HuH-7 (cell line): ENCODE measurements at regions not wholly inside any gene's neighbourhood (a gene's known extent, or its start where the extent isn't known, plus 50 kb on each side); places are given as distances from the start of the nearest gene placed in this dataset.

Experiments
- DNase-seq: peaks from one replicate; pipeline ENCODE4 v3.0.0; 2011; ENCODE audit warnings: low spot score

GRCh38 chr3:106215047-106215446 is 346.2 kb upstream of the CBLB start:
- DNase-seq: no peak

- DNase-seq: no peak
Observed at GRCh38 chr3:106217745-106218144, 348.9 kb upstream of the CBLB start.

GRCh38 chr3:106227068-106227467 is 358.3 kb upstream of the CBLB start:
- no peak for DNase-seq

GRCh38 chr3:106228271-106228670 is 359.5 kb upstream of the CBLB start:
- DNase-seq: no peak

- DNase-seq: no peak
Observed at GRCh38 chr3:106229495-106230278, 360.9 kb upstream of the CBLB start.

GRCh38 chr3:106231086-106231485 is 362.3 kb upstream of the CBLB start:
- DNase-seq: no peak

- no peak for DNase-seq
Observed at GRCh38 chr3:106232956-106233355, 364.1 kb upstream of the CBLB start.

GRCh38 chr3:106239195-106239697 is 370.4 kb upstream of the CBLB start:
- no peak for DNase-seq

GRCh38 chr3:106241593-106241992 is 372.8 kb upstream of the CBLB start:
- DNase-seq: no peak

- DNase-seq: no peak
Observed at GRCh38 chr3:106242781-106243180, 374.0 kb upstream of the CBLB start.

- no peak for DNase-seq
Observed at GRCh38 chr3:106245400-106245799, 376.6 kb upstream of the CBLB start.

GRCh38 chr3:106247902-106248684 is 379.3 kb upstream of the CBLB start:
- DNase-seq: no peak

GRCh38 chr3:106249159-106249558 is 380.3 kb upstream of the CBLB start:
- peak; percentile 14 for DNase-seq

- DNase-seq: no peak
Observed at GRCh38 chr3:106249981-106250380, 381.2 kb upstream of the CBLB start.

- DNase-seq: peak; percentile 16
Observed at GRCh38 chr3:106251160-106251892, 382.5 kb upstream of the CBLB start.

- DNase-seq: no peak
Observed at GRCh38 chr3:106255870-106256248, 387.0 kb upstream of the CBLB start.

- no peak for DNase-seq
Observed at GRCh38 chr3:106256249-106256957, 387.6 kb upstream of the CBLB start.

GRCh38 chr3:106257172-106257571 is 388.4 kb upstream of the CBLB start:
- DNase-seq: no peak

GRCh38 chr3:106261396-106261795 is 392.6 kb upstream of the CBLB start:
- DNase-seq: no peak

- DNase-seq: no peak
Observed at GRCh38 chr3:106261915-106262683, 393.3 kb upstream of the CBLB start.

- peak; percentile 18 for DNase-seq
Observed at GRCh38 chr3:106263011-106263410, 394.2 kb upstream of the CBLB start.
